Ovary (tissue), 7 donors: ENCODE measurements at regions not wholly inside any gene's neighbourhood (a gene's known extent, or its start where the extent isn't known, plus 50 kb on each side); places are given as distances from the start of the nearest gene placed in this dataset.

Source experiments
- DNase-seq, 5 donors: peaks; one replicate each; pipeline ENCODE4 v3.0.0-alpha.2; 2019 to 2020
- H3K27ac ChIP-seq, 2 donors: fragments of 200-600 bp; one replicate each; pipeline versions ENCODE4 v1.5.1 to v1.8.0; 2019 to 2022
- H3K27me3 ChIP-seq: fragments of 200-600 bp; one replicate; pipeline ENCODE4 v1.8.0; 2022
- H3K36me3 ChIP-seq: fragments of 200-600 bp; sonication (generic); one replicate; pipeline ENCODE4 v1.5.1; 2019
- H3K4me1 ChIP-seq: one replicate; pipeline ENCODE4 v1.8.1; 2013; ENCODE audit warnings: mild to moderate bottlenecking, moderate library complexity; ENCODE audit not compliant: insufficient read depth
- H3K4me3 ChIP-seq: fragments of 200-600 bp; sonication (generic); one replicate; pipeline ENCODE4 v1.5.1; 2017
- H3K9me3 ChIP-seq, 2 donors: fragments of 200-600 bp in 1 of 2; sonication (generic) in 1 of 2; one replicate each; pipeline versions ENCODE4 v1.5.1 to v1.8.1; 2013 to 2019; ENCODE audit warnings: mild to moderate bottlenecking in 1 of 2, moderate library complexity in 1 of 2
- EP300 ChIP-seq: sonication (generic); formaldehyde crosslinking; IDR thresholded peaks from one replicate; pipeline ENCODE4 v1.6.1; 2017; ENCODE audit warnings: antibody characterized with exemption
- POLR2A ChIP-seq: fragments of 450-650 bp; IDR thresholded peaks from one replicate; pipeline ENCODE4 v1.6.1; 2017; ENCODE audit warnings: antibody characterized with exemption, mild to moderate bottlenecking, moderate library complexity
- WGBS, 3 donors: extraction: QIAGEN DNeasy Blood & Tissue Kit in 1 of 3; methylation state at CpG; one replicate each; pipeline versions ENCODE4 v1.1.5 to v1.1.7; 2013 to 2017; 5-methylcytosine and 5-hydroxymethylcytosine counted together
- intact Hi-C, 4 donors: fragments of 100-400 bp; cut with DNase I; formaldehyde crosslinking; loops; one replicate each; pipeline versions ENCODE4 v1.11.0 to v1.15.1; 2022 to 2023
- TF ChIP-seq, protein P1 (sequence below), 3 donors: fragments of 450-650 bp in 2 of 3; fragments of 200-600 bp in 1 of 3; IDR thresholded peaks; one replicate each; pipeline versions ENCODE4 v1.5.1 to v1.8.0; 2016 to 2022; ENCODE audit warnings: antibody characterized with exemption in 3 of 3, mild to moderate bottlenecking in 1 of 3
- donor health status: DM: no; HTN: no; CAD: no; lungs with moderate emphysema.
- donor health status: DM: no; HTN: no; CAD: no.
- donor health status: Bipolar disorder and iron deficiency.
- donor health status: DM: no; HTN: no; CAD: no.
- donor health status: DM: yes; HTN: yes; CAD: no.

GRCh38 chrX:69398881-69399280 is 105.2 kb upstream of the NALF2 start:
- TF ChIP-seq, protein P1, sequence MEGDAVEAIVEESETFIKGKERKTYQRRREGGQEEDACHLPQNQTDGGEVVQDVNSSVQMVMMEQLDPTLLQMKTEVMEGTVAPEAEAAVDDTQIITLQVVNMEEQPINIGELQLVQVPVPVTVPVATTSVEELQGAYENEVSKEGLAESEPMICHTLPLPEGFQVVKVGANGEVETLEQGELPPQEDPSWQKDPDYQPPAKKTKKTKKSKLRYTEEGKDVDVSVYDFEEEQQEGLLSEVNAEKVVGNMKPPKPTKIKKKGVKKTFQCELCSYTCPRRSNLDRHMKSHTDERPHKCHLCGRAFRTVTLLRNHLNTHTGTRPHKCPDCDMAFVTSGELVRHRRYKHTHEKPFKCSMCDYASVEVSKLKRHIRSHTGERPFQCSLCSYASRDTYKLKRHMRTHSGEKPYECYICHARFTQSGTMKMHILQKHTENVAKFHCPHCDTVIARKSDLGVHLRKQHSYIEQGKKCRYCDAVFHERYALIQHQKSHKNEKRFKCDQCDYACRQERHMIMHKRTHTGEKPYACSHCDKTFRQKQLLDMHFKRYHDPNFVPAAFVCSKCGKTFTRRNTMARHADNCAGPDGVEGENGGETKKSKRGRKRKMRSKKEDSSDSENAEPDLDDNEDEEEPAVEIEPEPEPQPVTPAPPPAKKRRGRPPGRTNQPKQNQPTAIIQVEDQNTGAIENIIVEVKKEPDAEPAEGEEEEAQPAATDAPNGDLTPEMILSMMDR (IDR thresholded peaks at IDR 0.05): no peak
- TF ChIP-seq EP300 (no peak), POLR2A (no peak)
- intact Hi-C loops: no loop called here
- no peak for DNase-seq
- H3K4me3 ChIP-seq: no peak overlapping the region
- H3K36me3 ChIP-seq: no peaks in the 10 kb centered on the region
- H3K9me3 ChIP-seq: no peaks in the 10 kb centered on the region
- no peaks in the 10 kb centered on the region for H3K4me1 ChIP-seq
- H3K27ac ChIP-seq: no peak overlapping the region
- no peaks in the 10 kb centered on the region for H3K27me3 ChIP-seq

GRCh38 chrX:69396916-69397315 is 107.2 kb upstream of the NALF2 start:
- Histone ChIP-seq H3K4me3 (no peak overlapping the region), H3K36me3 (no peaks in the 10 kb centered on the region), H3K27ac (no peak overlapping the region), H3K4me1 (no peaks in the 10 kb centered on the region), H3K27me3 (no peaks in the 10 kb centered on the region), H3K9me3 (no peaks in the 10 kb centered on the region)
- no peak for DNase-seq
- WGBS, 3 donors: 44 to 52% (median 48%) methylated on average over 4 of the region's 4 CpGs
- TF ChIP-seq, protein P1 (IDR thresholded peaks at IDR 0.05): no peak
- TF ChIP-seq POLR2A: no peak
- TF ChIP-seq EP300: no peak
- intact Hi-C loops: no loop called here

- H3K27me3 ChIP-seq: no peaks in the 10 kb centered on the region
- H3K4me3 ChIP-seq: no peak overlapping the region
- no peaks in the 10 kb centered on the region for H3K9me3 ChIP-seq
- WGBS, 3 donors: 55 to 62% (median 58%) methylated on average over 4 of the region's 4 CpGs
- TF ChIP-seq, protein P1 (IDR thresholded peaks at IDR 0.05): no peak
- no peaks in the 10 kb centered on the region for H3K4me1 ChIP-seq
- no peak overlapping the region for H3K27ac ChIP-seq
- intact Hi-C loops: no loop called here
- H3K36me3 ChIP-seq: no peaks in the 10 kb centered on the region
- no peak for DNase-seq
These were observed 108.8 kb upstream of the NALF2 start for GRCh38 chrX:69395306-69395705.

GRCh38 chrX:69389101-69389501 is 115.0 kb upstream of the NALF2 start:
- Histone ChIP-seq H3K36me3 (no peaks in the 10 kb centered on the region), H3K27me3 (no peaks in the 10 kb centered on the region), H3K27ac (no peak overlapping the region), H3K9me3 (no peaks in the 10 kb centered on the region), H3K4me1 (no peaks in the 10 kb centered on the region), H3K4me3 (no peak overlapping the region)
- intact Hi-C loops: loop anchor here in 1 of 4 donors (5.0 kb wide), 1 partner anchor 567 kb away; no protein-coding TSS in a partner anchor
- TF ChIP-seq, protein P1 (IDR thresholded peaks at IDR 0.05): no peak
- TF ChIP-seq EP300 (no peak), POLR2A (no peak)
- no peak for DNase-seq
- WGBS, 3 donors: 33 to 43% (median 43%) methylated on average over 4 to 7 of the region's 7 CpGs

GRCh38 chrX:69388526-69388925 is 115.6 kb upstream of the NALF2 start:
- no peaks in the 10 kb centered on the region for H3K4me1 ChIP-seq
- H3K9me3 ChIP-seq: no peaks in the 10 kb centered on the region
- no peak for DNase-seq
- intact Hi-C loops: loop anchor here in 1 of 4 donors (5.0 kb wide), 1 partner anchor 566 kb away; no protein-coding TSS in a partner anchor
- H3K27me3 ChIP-seq: no peaks in the 10 kb centered on the region
- H3K4me3 ChIP-seq: no peak overlapping the region
- no peaks in the 10 kb centered on the region for H3K36me3 ChIP-seq
- WGBS, 3 donors: 40 to 54% (median 44%) methylated on average over 5 of the region's 5 CpGs
- TF ChIP-seq, protein P1 (IDR thresholded peaks at IDR 0.05): no peak
- no peak for TF ChIP-seq POLR2A
- TF ChIP-seq EP300: no peak
- no peak overlapping the region for H3K27ac ChIP-seq
